ENCODE measurements at regions not wholly inside any gene's neighbourhood (a gene's known extent, or its start where the extent isn't known, plus 50 kb on each side); places are given as distances from the start of the nearest gene placed in this dataset.

- no peaks in the 10 kb centered on the region for H3K36me3 Mint-ChIP-seq (ENCODE audit: insufficient read depth)
These were observed 458.5 kb downstream of the LMO7 start for GRCh38 chr13:76094645-76095044.

GRCh38 chr13:76091076-76091475, 454.9 kb downstream of the LMO7 start:
- DNase-seq (ENCODE audit: low spot score in 2 of 2) (no peak), ATAC-seq (replicated peaks; ENCODE audit: extremely low read depth, poor library complexity, severe bottlenecking) (no peak)
- no peak overlapping the region for H3K4me3 Mint-ChIP-seq
- no peaks in the 10 kb centered on the region for H3K36me3 Mint-ChIP-seq (ENCODE audit: insufficient read depth)
- H3K27ac Mint-ChIP-seq (ENCODE audit: low read depth), result no peak overlapping the region
- H3K4me1 Mint-ChIP-seq, result no peaks in the 10 kb centered on the region
- no peaks in the 10 kb centered on the region for H3K27me3 Mint-ChIP-seq
- peaks cover 19% of the 10 kb centered on the region for H3K9me3 Mint-ChIP-seq

More at GRCh38 chr13:76094645-76095044, 458.5 kb downstream of the LMO7 start:
- H3K27ac Mint-ChIP-seq (ENCODE audit: low read depth), result no peak overlapping the region
- H3K4me1 Mint-ChIP-seq, result no peaks in the 10 kb centered on the region
- H3K4me3 Mint-ChIP-seq, result no peak overlapping the region
- DNase-seq (ENCODE audit: low spot score in 2 of 2) (no peak), ATAC-seq (replicated peaks; ENCODE audit: extremely low read depth, poor library complexity, severe bottlenecking) (no peak)
- H3K27me3 Mint-ChIP-seq, result no peaks in the 10 kb centered on the region
- H3K9me3 Mint-ChIP-seq, result peaks cover 13% of the 10 kb centered on the region

- Mint-ChIP-seq H3K4me1 (no peaks in the 10 kb centered on the region), H3K4me3 (no peak overlapping the region), H3K27ac (ENCODE audit: low read depth) (no peak overlapping the region), H3K36me3 (ENCODE audit: insufficient read depth) (no peaks in the 10 kb centered on the region), H3K27me3 (no peaks in the 10 kb centered on the region), H3K9me3 (peaks cover 7% of the 10 kb centered on the region)
- no peak for ATAC-seq (replicated peaks; ENCODE audit: extremely low read depth, poor library complexity, severe bottlenecking)
- no peak for DNase-seq (ENCODE audit: low spot score in 2 of 2)
These were observed 450.6 kb downstream of the LMO7 start for GRCh38 chr13:76086729-76087128.

GRCh38 chr13:76067850-76068249, 431.7 kb downstream of the LMO7 start:
- no peaks in the 10 kb centered on the region for H3K4me1 Mint-ChIP-seq
- ATAC-seq (replicated peaks; ENCODE audit: extremely low read depth, poor library complexity, severe bottlenecking) (no peak), DNase-seq (ENCODE audit: low spot score in 2 of 2) (no peak)
- H3K9me3 Mint-ChIP-seq, result peaks cover 20% of the 10 kb centered on the region
- no peak overlapping the region for H3K27ac Mint-ChIP-seq (ENCODE audit: low read depth)
- no peaks in the 10 kb centered on the region for H3K36me3 Mint-ChIP-seq (ENCODE audit: insufficient read depth)
- H3K27me3 Mint-ChIP-seq, result no peaks in the 10 kb centered on the region
- H3K4me3 Mint-ChIP-seq, result no peak overlapping the region

GRCh38 chr13:76053181-76053580, 417.1 kb downstream of the LMO7 start:
- H3K27me3 Mint-ChIP-seq, result no peaks in the 10 kb centered on the region
- no peaks in the 10 kb centered on the region for H3K36me3 Mint-ChIP-seq (ENCODE audit: insufficient read depth)
- H3K4me3 Mint-ChIP-seq, result no peak overlapping the region
- H3K9me3 Mint-ChIP-seq, result no peaks in the 10 kb centered on the region
- DNase-seq (ENCODE audit: low spot score in 2 of 2) (no peak), ATAC-seq (replicated peaks; ENCODE audit: extremely low read depth, poor library complexity, severe bottlenecking) (no peak)
- no peaks in the 10 kb centered on the region for H3K4me1 Mint-ChIP-seq
- H3K27ac Mint-ChIP-seq (ENCODE audit: low read depth), result no peak overlapping the region

GRCh38 chr13:76049376-76049746, 413.2 kb downstream of the LMO7 start:
- ATAC-seq (replicated peaks; ENCODE audit: extremely low read depth, poor library complexity, severe bottlenecking) (no peak), DNase-seq (ENCODE audit: low spot score in 2 of 2) (no peak)
- H3K4me3 Mint-ChIP-seq, result no peak overlapping the region
- H3K27ac Mint-ChIP-seq (ENCODE audit: low read depth), result no peak overlapping the region
- H3K27me3 Mint-ChIP-seq, result no peaks in the 10 kb centered on the region
- H3K36me3 Mint-ChIP-seq (ENCODE audit: insufficient read depth), result no peaks in the 10 kb centered on the region
- no peaks in the 10 kb centered on the region for H3K4me1 Mint-ChIP-seq
- H3K9me3 Mint-ChIP-seq, result no peaks in the 10 kb centered on the region

GRCh38 chr13:76048675-76049375, 412.7 kb downstream of the LMO7 start:
- Mint-ChIP-seq H3K9me3 (no peaks in the 10 kb centered on the region), H3K4me1 (no peaks in the 10 kb centered on the region), H3K27ac (ENCODE audit: low read depth) (no peak overlapping the region), H3K27me3 (no peaks in the 10 kb centered on the region), H3K4me3 (no peak overlapping the region), H3K36me3 (ENCODE audit: insufficient read depth) (no peaks in the 10 kb centered on the region)
- no peak for DNase-seq (ENCODE audit: low spot score in 2 of 2)
- ATAC-seq (replicated peaks; ENCODE audit: extremely low read depth, poor library complexity, severe bottlenecking), result no peak

- no peaks in the 10 kb centered on the region for H3K9me3 Mint-ChIP-seq
These were observed 412.0 kb downstream of the LMO7 start for GRCh38 chr13:76048131-76048530.

GRCh38 chr13:76043874-76044273, 407.7 kb downstream of the LMO7 start:
- ATAC-seq (replicated peaks; ENCODE audit: extremely low read depth, poor library complexity, severe bottlenecking), result no peak
- H3K36me3 Mint-ChIP-seq (ENCODE audit: insufficient read depth), result no peaks in the 10 kb centered on the region
- no peaks in the 10 kb centered on the region for H3K9me3 Mint-ChIP-seq
- no peak overlapping the region for H3K4me3 Mint-ChIP-seq
- no peaks in the 10 kb centered on the region for H3K4me1 Mint-ChIP-seq
- H3K27me3 Mint-ChIP-seq, result no peaks in the 10 kb centered on the region
- no peak for DNase-seq (ENCODE audit: low spot score in 2 of 2)
- no peak overlapping the region for H3K27ac Mint-ChIP-seq (ENCODE audit: low read depth)

More at GRCh38 chr13:76048131-76048530, 412.0 kb downstream of the LMO7 start:
- no peak overlapping the region for H3K27ac Mint-ChIP-seq (ENCODE audit: low read depth)
- ATAC-seq (replicated peaks; ENCODE audit: extremely low read depth, poor library complexity, severe bottlenecking), result no peak
- H3K4me3 Mint-ChIP-seq, result no peak overlapping the region
- no peaks in the 10 kb centered on the region for H3K27me3 Mint-ChIP-seq
- DNase-seq (ENCODE audit: low spot score in 2 of 2), result no peak
- H3K4me1 Mint-ChIP-seq, result no peaks in the 10 kb centered on the region
- no peaks in the 10 kb centered on the region for H3K36me3 Mint-ChIP-seq (ENCODE audit: insufficient read depth)

GRCh38 chr13:76038920-76039716, 403.0 kb downstream of the LMO7 start:
- ATAC-seq (replicated peaks; ENCODE audit: extremely low read depth, poor library complexity, severe bottlenecking), result no peak
- no peak for DNase-seq (ENCODE audit: low spot score in 2 of 2)
- no peaks in the 10 kb centered on the region for H3K9me3 Mint-ChIP-seq
- no peaks in the 10 kb centered on the region for H3K36me3 Mint-ChIP-seq (ENCODE audit: insufficient read depth)
- no peaks in the 10 kb centered on the region for H3K27me3 Mint-ChIP-seq
- H3K4me3 Mint-ChIP-seq, result no peak overlapping the region
- no peak overlapping the region for H3K27ac Mint-ChIP-seq (ENCODE audit: low read depth)
- no peaks in the 10 kb centered on the region for H3K4me1 Mint-ChIP-seq

- ATAC-seq (replicated peaks; ENCODE audit: extremely low read depth, poor library complexity, severe bottlenecking), result no peak
- H3K4me1 Mint-ChIP-seq, result no peaks in the 10 kb centered on the region
- H3K36me3 Mint-ChIP-seq (ENCODE audit: insufficient read depth), result no peaks in the 10 kb centered on the region
- no peaks in the 10 kb centered on the region for H3K27me3 Mint-ChIP-seq
- no peak overlapping the region for H3K27ac Mint-ChIP-seq (ENCODE audit: low read depth)
- no peak for DNase-seq (ENCODE audit: low spot score in 2 of 2)
- H3K9me3 Mint-ChIP-seq, result no peaks in the 10 kb centered on the region
- H3K4me3 Mint-ChIP-seq, result no peak overlapping the region
These were observed 400.0 kb downstream of the LMO7 start for GRCh38 chr13:76036176-76036575.

GRCh38 chr13:76035711-76036110, 399.6 kb downstream of the LMO7 start:
- Mint-ChIP-seq H3K36me3 (ENCODE audit: insufficient read depth) (no peaks in the 10 kb centered on the region), H3K4me3 (no peak overlapping the region), H3K27ac (ENCODE audit: low read depth) (no peak overlapping the region), H3K4me1 (no peaks in the 10 kb centered on the region), H3K9me3 (no peaks in the 10 kb centered on the region), H3K27me3 (no peaks in the 10 kb centered on the region)
- DNase-seq (ENCODE audit: low spot score in 2 of 2), result no peak
- ATAC-seq (replicated peaks; ENCODE audit: extremely low read depth, poor library complexity, severe bottlenecking), result no peak

GRCh38 chr13:76029706-76030105, 393.6 kb downstream of the LMO7 start:
- no peak for DNase-seq (ENCODE audit: low spot score in 2 of 2)
- no peaks in the 10 kb centered on the region for H3K4me1 Mint-ChIP-seq
- ATAC-seq (replicated peaks; ENCODE audit: extremely low read depth, poor library complexity, severe bottlenecking), result no peak
- peaks cover 5% of the 10 kb centered on the region for H3K9me3 Mint-ChIP-seq
- peaks cover 9% of the 10 kb centered on the region for H3K27me3 Mint-ChIP-seq
- H3K4me3 Mint-ChIP-seq, result no peak overlapping the region
- H3K27ac Mint-ChIP-seq (ENCODE audit: low read depth), result no peak overlapping the region
- H3K36me3 Mint-ChIP-seq (ENCODE audit: insufficient read depth), result no peaks in the 10 kb centered on the region

Measured in central memory CD8-positive, alpha-beta T cell (primary cell).